ENCODE measurements at regions not wholly inside any gene's neighbourhood (a gene's known extent, or its start where the extent isn't known, plus 50 kb on each side); places are given as distances from the start of the nearest gene placed in this dataset.

DNA sequence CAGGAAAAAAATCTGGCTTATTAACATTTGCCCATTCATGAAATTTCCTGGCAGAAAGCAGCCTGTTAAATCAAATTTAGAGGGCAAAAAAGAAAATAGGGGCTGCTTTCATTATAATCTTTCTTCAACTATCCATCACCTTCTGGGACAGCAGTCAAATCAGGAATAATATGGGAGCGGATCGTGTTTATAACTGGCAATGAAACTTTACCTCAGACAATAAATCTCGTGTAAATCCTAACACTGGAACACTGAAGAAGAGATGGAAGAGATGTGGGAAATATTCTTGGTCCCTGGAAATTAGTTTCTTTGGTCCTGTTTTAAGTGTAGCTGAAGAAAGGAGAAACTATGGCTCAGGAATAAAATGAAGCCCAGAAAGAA is 77.5 kb upstream of the SERTAD2 start:
- whole genome bisulfite sequencing, 2 experiments (ENCODE audit: extremely low coverage in 1 of 2, insufficient coverage in 1 of 2, insufficient read length in 1 of 2, insufficient replicate concordance in 2 of 2, low coverage in 1 of 2, low lambda C conversion rate in 2 of 2, missing lambda C conversion rate in 1 of 2): 95% methylated on average over 3 of the region's 3 CpGs; no CpG with 5 or more reads in 1 of the 2 experiments
- DNase-seq (ENCODE audit: low read depth in 1 of 2, low spot score in 2 of 2) (no peak), FAIRE-seq (no peak)
- Histone ChIP-seq H4K20me1 (replicated peaks in 1 of 2; ENCODE audit: control insufficient read depth in 1 of 2, insufficient read depth in 2 of 2, low read length in 2 of 2) (no peaks in the 10 kb centered on the region), H2BK15ac (ENCODE audit: low read length) (no peak overlapping the region), H3K4me2 (ENCODE audit: insufficient read depth in 1 of 2, low read depth in 2 of 2, low read length in 2 of 2) (no peak overlapping the region), H3K18ac (ENCODE audit: extremely low read depth, low read length) (no peak overlapping the region), H3K56ac (replicated peaks; ENCODE audit: insufficient read length, low read depth, low read length) (no peak overlapping the region), H3K79me1 (ENCODE audit: low read depth, low read length) (no peaks in the 10 kb centered on the region), H3K79me2 (ENCODE audit: control insufficient read depth in 1 of 2, insufficient read depth in 2 of 2, low read length in 2 of 2) (no peaks in the 10 kb centered on the region), H3K4me1 (replicated peaks in 1 of 4; ENCODE audit: control insufficient read depth in 3 of 4, insufficient read depth in 4 of 4, low read length in 3 of 4) (peaks cover 0 to 6% (median under 1%) of the 10 kb centered on the region in 4 experiments; a peak in 4 of 7 replicates), H2BK5ac (ENCODE audit: low read depth, low read length) (no peak overlapping the region), H3K9me3 (ENCODE audit: insufficient read depth in 2 of 2, low read depth in 1 of 2, low read length in 1 of 2) (no peaks in the 10 kb centered on the region), H3K4me3 (ENCODE audit: extremely low read depth in 1 of 4, insufficient read depth in 2 of 4, low read depth in 3 of 4, low read length in 4 of 4) (no peak overlapping the region), H3K23ac (ENCODE audit: insufficient read length) (no peak overlapping the region), H3K27me3 (replicated peaks in 1 of 4; ENCODE audit: control insufficient read depth in 3 of 4, extremely low read depth in 1 of 4, insufficient read depth in 3 of 4, low read length in 3 of 4) (no peaks in the 10 kb centered on the region), H3K36me3 (ENCODE audit: control insufficient read depth in 2 of 4, insufficient read depth in 4 of 4, low read length in 3 of 4) (no peaks in the 10 kb centered on the region; a peak in 1 of 8 replicates), H3K23me2 (ENCODE audit: low read depth, low read length) (no peaks in the 10 kb centered on the region), H2AFZ (ENCODE audit: low read length) (no peak overlapping the region), H2BK120ac (replicated peaks; ENCODE audit: low read depth, low read length) (no peak overlapping the region), H2BK20ac (ENCODE audit: low read length) (no peak overlapping the region), H4K91ac (replicated peaks; ENCODE audit: insufficient read length, low read length) (no peak overlapping the region), H2BK12ac (ENCODE audit: low read depth, low read length) (no peak overlapping the region), H3K27ac (ENCODE audit: low read depth, low read length) (no peak overlapping the region), H3K4ac (replicated peaks; ENCODE audit: insufficient read length, low read depth, low read length) (no peak overlapping the region), H4K8ac (ENCODE audit: extremely low read depth, insufficient read depth, low read length) (no peak overlapping the region), H2AK5ac (ENCODE audit: low read depth, low read length) (no peak overlapping the region), H4K5ac (ENCODE audit: insufficient read length, low read depth, low read length) (no peak overlapping the region), H3K14ac (ENCODE audit: insufficient read length) (no peak overlapping the region), H3K9ac (replicated peaks in 1 of 4; ENCODE audit: extremely low read depth in 1 of 4, low read depth in 3 of 4, low read length in 3 of 4) (no peak overlapping the region)
- TF ChIP-seq TAF7 (optimal IDR thresholded peaks at IDR 0.05; ENCODE audit: borderline replicate concordance, low read depth, low read length): no peak
- TF ChIP-seq POU5F1 (IDR thresholded peaks at IDR 0.05; ENCODE audit: low read depth, low read length): no peak
- no peak for TF ChIP-seq SIN3A (conservative IDR thresholded peaks at IDR 0.05 in 1 of 2, IDR thresholded peaks at IDR 0.05 in 1 of 2; ENCODE audit: low read depth in 1 of 2, low read length in 2 of 2)
- no peak for TF ChIP-seq BACH1 (IDR thresholded peaks at IDR 0.05; ENCODE audit: low read length)
- no peak for TF ChIP-seq KDM4A (IDR thresholded peaks at IDR 0.05; ENCODE audit: low read depth, low read length, severe bottlenecking)
- TF ChIP-seq, protein P1, sequence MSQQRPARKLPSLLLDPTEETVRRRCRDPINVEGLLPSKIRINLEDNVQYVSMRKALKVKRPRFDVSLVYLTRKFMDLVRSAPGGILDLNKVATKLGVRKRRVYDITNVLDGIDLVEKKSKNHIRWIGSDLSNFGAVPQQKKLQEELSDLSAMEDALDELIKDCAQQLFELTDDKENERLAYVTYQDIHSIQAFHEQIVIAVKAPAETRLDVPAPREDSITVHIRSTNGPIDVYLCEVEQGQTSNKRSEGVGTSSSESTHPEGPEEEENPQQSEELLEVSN (IDR thresholded peaks at IDR 0.05): no peak
- no peak for TF ChIP-seq NANOG (IDR thresholded peaks at IDR 0.05; ENCODE audit: insufficient read depth, low read depth, low read length, poor library complexity, severe bottlenecking)
- no peak for TF ChIP-seq HDAC6 (IDR thresholded peaks at IDR 0.05; ENCODE audit: low read depth, low read length)
- no peak for TF ChIP-seq CHD2 (IDR thresholded peaks at IDR 0.05; ENCODE audit: low read length)
- TF ChIP-seq RNF2 (IDR thresholded peaks at IDR 0.05; ENCODE audit: borderline replicate concordance, low read depth, low read length, missing control alignments, poor library complexity, severe bottlenecking): no peak
- TF ChIP-seq SIRT6 (IDR thresholded peaks at IDR 0.05; ENCODE audit: low read length): no peak
- TF ChIP-seq KDM1A (IDR thresholded peaks at IDR 0.05; ENCODE audit: borderline replicate concordance, low read length): no peak
- TF ChIP-seq TAF1 (IDR thresholded peaks at IDR 0.05; ENCODE audit: low read depth, low read length): no peak
- ChIA-PET CTCF (ENCODE audit: partially characterized antibody) (no interaction called here), POLR2A (ENCODE audit: partially characterized antibody) (no interaction called here)

Measured in H1 (cell line).